ENCODE measurements at regions not wholly inside any gene's neighbourhood (a gene's known extent, or its start where the extent isn't known, plus 50 kb on each side); places are given as distances from the start of the nearest gene placed in this dataset.

DNA sequence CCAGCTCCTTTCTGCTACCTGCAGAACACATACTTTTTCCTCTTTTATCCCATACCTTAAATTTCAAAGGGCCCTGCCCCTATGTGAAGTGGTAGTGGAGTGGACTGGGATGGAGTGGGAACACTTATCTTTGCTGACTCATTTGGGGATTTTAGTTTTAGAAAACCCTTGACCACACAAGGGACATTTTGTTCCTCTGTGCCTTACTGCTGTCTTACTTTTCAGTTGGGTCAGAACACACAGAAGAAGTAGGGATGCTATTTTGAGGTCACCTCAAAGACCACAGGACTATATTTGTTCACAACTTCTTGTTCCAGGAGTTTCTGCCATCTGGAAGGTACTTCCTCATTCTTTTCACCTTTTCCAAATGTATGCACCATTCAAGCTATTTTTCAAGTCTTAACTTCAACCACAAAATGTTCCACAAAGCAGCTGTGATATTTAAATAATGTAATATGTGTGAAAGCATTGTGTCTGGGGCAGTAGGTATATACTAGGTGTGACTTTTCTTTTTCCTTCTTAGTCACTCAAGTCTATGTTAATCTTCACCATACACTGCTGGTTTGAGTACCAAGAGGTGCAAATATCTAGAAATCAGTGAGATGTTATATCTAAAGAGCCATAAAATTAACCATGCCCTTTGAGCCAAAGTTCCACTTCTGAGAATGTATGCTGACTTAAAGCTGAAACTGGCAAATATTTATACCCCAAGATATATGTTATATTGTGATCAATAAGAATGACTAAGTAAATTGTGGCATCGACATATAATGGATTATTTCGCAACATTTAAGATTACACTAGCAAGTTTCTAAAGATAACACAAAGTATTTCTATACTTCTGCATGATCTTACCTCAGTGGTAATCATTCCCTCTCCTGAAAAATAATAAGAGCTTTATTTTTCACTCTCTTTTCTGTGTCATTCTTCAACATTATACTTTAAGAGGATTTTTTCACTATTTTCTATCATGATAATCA is 308.5 kb downstream of the MRPL39 start:
- intact Hi-C loops (cut with DNase I) = no loop called here
- H3K27ac ChIP-seq = peak overlapping the region; percentile 76
- H3K36me3 ChIP-seq = no peaks in the 10 kb centered on the region
- TF ChIP-seq, protein P1, sequence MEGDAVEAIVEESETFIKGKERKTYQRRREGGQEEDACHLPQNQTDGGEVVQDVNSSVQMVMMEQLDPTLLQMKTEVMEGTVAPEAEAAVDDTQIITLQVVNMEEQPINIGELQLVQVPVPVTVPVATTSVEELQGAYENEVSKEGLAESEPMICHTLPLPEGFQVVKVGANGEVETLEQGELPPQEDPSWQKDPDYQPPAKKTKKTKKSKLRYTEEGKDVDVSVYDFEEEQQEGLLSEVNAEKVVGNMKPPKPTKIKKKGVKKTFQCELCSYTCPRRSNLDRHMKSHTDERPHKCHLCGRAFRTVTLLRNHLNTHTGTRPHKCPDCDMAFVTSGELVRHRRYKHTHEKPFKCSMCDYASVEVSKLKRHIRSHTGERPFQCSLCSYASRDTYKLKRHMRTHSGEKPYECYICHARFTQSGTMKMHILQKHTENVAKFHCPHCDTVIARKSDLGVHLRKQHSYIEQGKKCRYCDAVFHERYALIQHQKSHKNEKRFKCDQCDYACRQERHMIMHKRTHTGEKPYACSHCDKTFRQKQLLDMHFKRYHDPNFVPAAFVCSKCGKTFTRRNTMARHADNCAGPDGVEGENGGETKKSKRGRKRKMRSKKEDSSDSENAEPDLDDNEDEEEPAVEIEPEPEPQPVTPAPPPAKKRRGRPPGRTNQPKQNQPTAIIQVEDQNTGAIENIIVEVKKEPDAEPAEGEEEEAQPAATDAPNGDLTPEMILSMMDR (IDR thresholded peaks at IDR 0.05) = no peak
- H3K27me3 ChIP-seq (ENCODE audit: low read depth) = no peaks in the 10 kb centered on the region
- H3K4me1 ChIP-seq = peaks cover 10% of the 10 kb centered on the region
- ATAC-seq = peak; percentile 90 to 92
- H3K9me3 ChIP-seq = no peaks in the 10 kb centered on the region
- no peak overlapping the region for H3K4me3 ChIP-seq
- DNase-seq = no peak

DNA sequence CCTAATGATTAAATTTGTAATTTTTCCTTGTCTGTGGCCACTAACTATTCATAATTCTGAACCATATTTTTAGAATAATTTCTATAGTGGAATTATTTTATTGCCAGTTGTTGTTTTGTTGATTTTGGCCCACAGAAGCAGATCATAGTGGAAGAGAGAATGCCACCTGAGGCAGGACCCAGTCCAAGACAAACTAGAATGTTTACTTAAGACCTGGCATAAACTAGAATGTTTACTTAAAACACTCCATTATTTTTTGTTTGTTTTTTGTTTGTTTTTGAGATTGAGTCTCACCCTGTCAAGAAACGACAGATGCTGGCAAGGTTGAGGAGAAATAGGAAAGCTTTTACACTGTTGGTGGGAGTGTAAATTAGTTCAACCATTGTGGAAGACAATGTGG is 310.2 kb downstream of the MRPL39 start:
- intact Hi-C loops (cut with DNase I) = no loop called here

DNA sequence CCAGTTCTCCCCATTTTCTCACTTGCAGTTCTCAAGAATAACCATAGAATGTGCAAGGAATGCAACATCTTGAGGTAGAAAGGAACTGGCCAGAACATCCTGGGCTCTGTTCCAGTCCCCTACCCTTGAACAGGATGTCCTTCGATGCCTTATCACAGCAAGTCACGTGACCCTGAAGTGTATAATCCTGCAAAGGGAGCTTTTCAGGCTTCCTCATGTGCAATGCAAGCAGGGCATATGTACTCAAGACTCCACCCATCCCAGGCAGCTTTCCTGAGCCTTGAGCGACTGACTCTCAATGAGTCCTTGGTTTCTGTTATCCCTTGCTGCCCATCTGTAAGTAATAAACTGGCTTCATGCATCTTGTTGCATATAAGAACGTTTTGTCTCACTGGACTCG is 311.0 kb downstream of the MRPL39 start:
- Histone ChIP-seq H3K9me3 (no peaks in the 10 kb centered on the region), H3K27me3 (ENCODE audit: low read depth) (no peaks in the 10 kb centered on the region), H3K36me3 (no peaks in the 10 kb centered on the region), H3K4me3 (no peak overlapping the region), H3K27ac (peak overlapping the region; percentile 76), H3K4me1 (peaks cover 10% of the 10 kb centered on the region)
- DNase-seq (peak; percentile 54), ATAC-seq (peak; percentile 48 to 84)
- TF ChIP-seq, protein P1 (IDR thresholded peaks at IDR 0.05) = no peak
- intact Hi-C loops (cut with DNase I) = no loop called here

More for the DNA sequence above, 310.2 kb downstream of the MRPL39 start:
- TF ChIP-seq, protein P1 (IDR thresholded peaks at IDR 0.05) = no peak
- no peak for DNase-seq
- no peak overlapping the region for H3K4me3 ChIP-seq
- no peaks in the 10 kb centered on the region for H3K36me3 ChIP-seq
- no peak for ATAC-seq
- H3K4me1 ChIP-seq = peaks cover 10% of the 10 kb centered on the region
- no peaks in the 10 kb centered on the region for H3K9me3 ChIP-seq
- H3K27ac ChIP-seq = peak overlapping the region; percentile 76
- H3K27me3 ChIP-seq (ENCODE audit: low read depth) = no peaks in the 10 kb centered on the region

DNA sequence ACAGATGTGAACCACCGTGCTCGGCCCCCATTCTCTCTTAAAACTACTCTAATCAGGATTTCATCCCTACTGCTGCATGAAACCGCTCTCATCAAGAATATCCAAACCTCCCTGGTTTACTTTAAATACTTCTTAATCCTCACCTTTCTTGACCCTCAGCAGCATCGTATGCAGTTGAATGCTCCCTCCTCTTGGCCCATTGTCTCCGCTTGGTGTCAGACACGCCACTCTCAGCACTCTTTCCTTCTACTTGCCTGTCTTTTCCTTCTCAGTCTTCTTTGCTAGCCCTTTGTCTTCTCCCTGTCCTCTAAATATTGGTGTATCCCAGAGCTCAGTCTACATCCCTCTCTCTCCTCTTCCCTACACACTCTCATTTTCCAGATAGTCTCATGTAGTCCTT is 314.9 kb downstream of the MRPL39 start:
- DNase-seq (no peak), ATAC-seq (no peak)
- no peaks in the 10 kb centered on the region for H3K9me3 ChIP-seq

DNA sequence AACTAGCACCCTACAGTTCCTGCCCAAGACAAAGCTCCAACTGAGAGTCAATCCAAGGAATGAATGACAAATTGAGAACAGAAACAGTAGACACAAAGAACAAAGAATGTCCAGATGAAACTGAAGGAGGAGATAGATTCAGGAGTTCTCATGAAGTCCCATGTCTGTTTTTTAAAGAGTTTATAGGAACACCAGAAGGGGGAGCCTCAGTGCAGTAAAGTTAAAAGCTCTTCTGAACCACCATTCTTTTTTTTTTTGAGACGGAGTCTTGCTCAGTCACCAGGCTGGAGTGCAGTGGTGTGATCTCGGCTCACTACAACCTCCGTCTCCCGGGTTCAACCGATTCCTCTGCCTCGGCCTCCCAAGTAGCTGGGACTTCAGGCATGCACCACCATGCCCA is 323.6 kb downstream of the MRPL39 start:
- Histone ChIP-seq H3K27me3 (ENCODE audit: low read depth) (no peaks in the 10 kb centered on the region), H3K4me1 (no peaks in the 10 kb centered on the region), H3K36me3 (no peaks in the 10 kb centered on the region), H3K4me3 (no peak overlapping the region), H3K9me3 (no peaks in the 10 kb centered on the region), H3K27ac (no peak overlapping the region)
- TF ChIP-seq, protein P1 (IDR thresholded peaks at IDR 0.05) = peak; percentile 25
- no peak for DNase-seq
- intact Hi-C loops (cut with DNase I) = no loop called here
- peak; percentile 51 to 52 for ATAC-seq

More for the DNA sequence above, 314.9 kb downstream of the MRPL39 start:
- intact Hi-C loops (cut with DNase I) = no loop called here
- no peak overlapping the region for H3K27ac ChIP-seq
- no peak overlapping the region for H3K4me3 ChIP-seq
- TF ChIP-seq, protein P1 (IDR thresholded peaks at IDR 0.05) = no peak
- no peaks in the 10 kb centered on the region for H3K36me3 ChIP-seq
- peaks cover 10% of the 10 kb centered on the region for H3K4me1 ChIP-seq
- no peaks in the 10 kb centered on the region for H3K27me3 ChIP-seq (ENCODE audit: low read depth)
